ENCODE measurements at regions not wholly inside any gene's neighbourhood (a gene's known extent, or its start where the extent isn't known, plus 50 kb on each side); places are given as distances from the start of the nearest gene placed in this dataset. TPM values are rescaled to one million over a fixed set of nuclear protein-coding genes. Genes with fewer than 3 reads are reported as not detected.

DNA sequence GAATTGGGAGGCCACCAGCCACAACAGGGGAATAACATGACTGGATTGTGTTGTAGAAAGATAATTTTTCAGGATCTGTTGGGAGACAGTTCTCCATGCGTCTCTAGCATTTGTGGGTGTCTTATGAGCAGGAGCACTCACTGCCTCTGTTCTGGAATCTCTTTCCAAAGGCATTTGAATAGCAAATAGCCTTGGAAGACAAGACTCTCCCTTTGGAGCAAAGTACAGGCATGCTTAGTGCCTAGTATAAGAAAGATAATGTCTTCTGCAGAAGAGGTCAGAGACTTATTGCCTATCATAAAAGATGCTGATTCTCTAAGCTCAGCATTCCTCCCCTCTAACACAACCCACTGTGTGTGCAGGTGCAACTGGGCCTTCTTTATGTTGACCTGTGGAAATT, 58.3 kb downstream of the VCPKMT start:
- intact Hi-C loops (cut with micrococcal nuclease): no loop called here
- Histone ChIP-seq H3K9me2 (ENCODE audit: insufficient read depth) (no peaks in the 10 kb centered on the region), H3K4me2 (ENCODE audit: low read length) (no peak overlapping the region), H3K27ac (ENCODE audit: low read depth, low read length) (no peak overlapping the region), H3K79me2 (ENCODE audit: insufficient read depth, low read length) (no peaks in the 10 kb centered on the region), H3K4me1 (ENCODE audit: control insufficient read depth in 1 of 2, insufficient read depth in 2 of 2, low read length in 2 of 2) (peaks cover 29 to 41% of the 10 kb centered on the region in 2 experiments), H2AFZ (ENCODE audit: low read depth, low read length, poor library complexity, severe bottlenecking) (no peak overlapping the region), H4K20me1 (ENCODE audit: insufficient read depth) (no peaks in the 10 kb centered on the region), H3K9me3 (ENCODE audit: control insufficient read depth in 1 of 2, insufficient read depth in 1 of 2, low read depth in 1 of 2, low read length in 2 of 2) (no peaks in the 10 kb centered on the region), H3K4me3 (replicated peaks in 1 of 2; ENCODE audit: low read depth in 1 of 2, low read length in 2 of 2) (no peak overlapping the region), H3K27me3 (ENCODE audit: insufficient read depth, low read length) (no peaks in the 10 kb centered on the region), H3K9ac (ENCODE audit: low read length) (no peak overlapping the region), H3K36me3 (ENCODE audit: control insufficient read depth in 1 of 2, insufficient read depth in 2 of 2, low read length in 2 of 2) (no peaks in the 10 kb centered on the region)
- ChIA-PET RAD21 (ENCODE audit: low non-redundant PET in 1 of 2, low total read pairs in 2 of 2, uncharacterized antibody in 2 of 2, unreplicated experiment in 2 of 2) (no interaction called here), POLR2A (no interaction called here), CTCF (no interaction called here)
- no TSS peak for BruUV-seq (replicated peaks)
- no peak for DNase-seq (ENCODE audit: low read depth, low spot score)
- TF ChIP-seq POLR2A (IDR thresholded peaks at IDR 0.05; ENCODE audit: borderline replicate concordance, extremely low read depth, insufficient read depth, insufficient read length) (no peak), RAD21 (IDR thresholded peaks at IDR 0.05; ENCODE audit: low read depth) (no peak), POLR2AphosphoS5 (IDR thresholded peaks at IDR 0.05; ENCODE audit: low read depth, low read length) (no peak), TCF7L2 (IDR thresholded peaks at IDR 0.05; ENCODE audit: borderline replicate concordance, extremely low read depth, insufficient read depth, insufficient read length) (no peak), ZNF274 (IDR thresholded peaks at IDR 0.05; ENCODE audit: low read depth, low read length) (no peak), EZH2 (IDR thresholded peaks at IDR 0.05) (no peak), YY1 (IDR thresholded peaks at IDR 0.05; ENCODE audit: extremely low read depth, insufficient replicate concordance, low read depth, low read length) (no peak), FOSL1 (IDR thresholded peaks at IDR 0.05; ENCODE audit: low read depth) (no peak), CBX3 (IDR thresholded peaks at IDR 0.05; ENCODE audit: low read depth) (no peak), EZH2phosphoT487 (IDR thresholded peaks at IDR 0.05; ENCODE audit: borderline replicate concordance) (no peak), EGR1 (IDR thresholded peaks at IDR 0.05; ENCODE audit: low read depth) (no peak), ELF1 (IDR thresholded peaks at IDR 0.05; ENCODE audit: borderline replicate concordance, low read depth) (no peak), SP1 (IDR thresholded peaks at IDR 0.05; ENCODE audit: low read depth) (no peak)
- TF ChIP-seq, protein P1, sequence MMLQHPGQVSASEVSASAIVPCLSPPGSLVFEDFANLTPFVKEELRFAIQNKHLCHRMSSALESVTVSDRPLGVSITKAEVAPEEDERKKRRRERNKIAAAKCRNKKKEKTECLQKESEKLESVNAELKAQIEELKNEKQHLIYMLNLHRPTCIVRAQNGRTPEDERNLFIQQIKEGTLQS (IDR thresholded peaks at IDR 0.05): no peak
- TF ChIP-seq, protein P2, sequence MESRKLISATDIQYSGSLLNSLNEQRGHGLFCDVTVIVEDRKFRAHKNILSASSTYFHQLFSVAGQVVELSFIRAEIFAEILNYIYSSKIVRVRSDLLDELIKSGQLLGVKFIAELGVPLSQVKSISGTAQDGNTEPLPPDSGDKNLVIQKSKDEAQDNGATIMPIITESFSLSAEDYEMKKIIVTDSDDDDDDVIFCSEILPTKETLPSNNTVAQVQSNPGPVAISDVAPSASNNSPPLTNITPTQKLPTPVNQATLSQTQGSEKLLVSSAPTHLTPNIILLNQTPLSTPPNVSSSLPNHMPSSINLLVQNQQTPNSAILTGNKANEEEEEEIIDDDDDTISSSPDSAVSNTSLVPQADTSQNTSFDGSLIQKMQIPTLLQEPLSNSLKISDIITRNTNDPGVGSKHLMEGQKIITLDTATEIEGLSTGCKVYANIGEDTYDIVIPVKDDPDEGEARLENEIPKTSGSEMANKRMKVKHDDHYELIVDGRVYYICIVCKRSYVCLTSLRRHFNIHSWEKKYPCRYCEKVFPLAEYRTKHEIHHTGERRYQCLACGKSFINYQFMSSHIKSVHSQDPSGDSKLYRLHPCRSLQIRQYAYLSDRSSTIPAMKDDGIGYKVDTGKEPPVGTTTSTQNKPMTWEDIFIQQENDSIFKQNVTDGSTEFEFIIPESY (IDR thresholded peaks at IDR 0.05; ENCODE audit: extremely low read depth, insufficient replicate concordance, low read length): no peak
- no peak for ATAC-seq

Small RNA genes lying in the stretch of these regions (microRNA-seq; reads per million reads assigned to microRNA genes)
- not detected for gene MIR6076 (ENCODE audit: borderline number of aligned reads)
